ENCODE measurements at regions not wholly inside any gene's neighbourhood (a gene's known extent, or its start where the extent isn't known, plus 50 kb on each side); places are given as distances from the start of the nearest gene placed in this dataset.

DNA sequence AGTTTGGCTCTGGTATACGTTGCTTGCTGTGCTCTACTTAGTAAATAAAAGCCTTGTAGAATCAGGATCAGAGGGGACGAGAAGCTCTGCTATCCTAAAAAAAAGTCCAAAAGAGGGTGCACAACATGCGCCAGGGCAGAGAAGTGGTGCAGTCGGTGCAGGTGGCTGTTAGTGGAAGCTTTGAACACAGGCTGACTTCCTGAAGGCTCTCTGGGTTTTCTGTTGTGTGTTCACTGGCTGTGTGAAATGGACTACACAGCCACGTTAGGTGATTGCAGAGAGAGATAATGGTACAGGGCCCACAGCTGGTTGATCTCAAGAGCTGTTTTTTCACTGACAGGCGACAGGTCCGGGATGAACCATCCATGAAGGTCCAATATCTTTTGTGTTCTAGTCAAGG lies 167.4 kb downstream of the TMEM167A start:
- no peak for FAIRE-seq
- no peak overlapping the region for H2BK15ac ChIP-seq (ENCODE audit: low read length)

More for the DNA sequence above, 167.4 kb downstream of the TMEM167A start:
- no peak for DNase-seq (ENCODE audit: low read depth in 1 of 2, low spot score in 2 of 2)
- CTCF ChIA-PET (ENCODE audit: partially characterized antibody), result interaction anchor here (0.9 kb wide), 1 partner anchor 14 kb away, joined by 3 read pairs; no protein-coding TSS in a partner anchor
- Histone ChIP-seq H4K8ac (ENCODE audit: extremely low read depth, insufficient read depth, low read length) (no peak overlapping the region), H2AFZ (ENCODE audit: low read length) (no peak overlapping the region), H2BK20ac (ENCODE audit: low read length) (no peak overlapping the region), H3K14ac (ENCODE audit: insufficient read length) (no peak overlapping the region), H3K9me3 (ENCODE audit: insufficient read depth in 2 of 2, low read depth in 1 of 2, low read length in 1 of 2) (no peaks in the 10 kb centered on the region), H3K56ac (replicated peaks; ENCODE audit: insufficient read length, low read depth, low read length) (no peak overlapping the region), H3K4me3 (ENCODE audit: extremely low read depth in 1 of 4, insufficient read depth in 2 of 4, low read depth in 3 of 4, low read length in 4 of 4) (no peak overlapping the region), H4K91ac (replicated peaks; ENCODE audit: insufficient read length, low read length) (no peak overlapping the region), H2BK12ac (ENCODE audit: low read depth, low read length) (no peak overlapping the region), H3K27me3 (replicated peaks in 1 of 4; ENCODE audit: control insufficient read depth in 3 of 4, extremely low read depth in 1 of 4, insufficient read depth in 3 of 4, low read length in 3 of 4) (no peaks in the 10 kb centered on the region), H2AK5ac (ENCODE audit: low read depth, low read length) (no peak overlapping the region), H3K79me1 (ENCODE audit: low read depth, low read length) (no peaks in the 10 kb centered on the region), H2BK120ac (replicated peaks; ENCODE audit: low read depth, low read length) (no peak overlapping the region), H4K20me1 (replicated peaks in 1 of 2; ENCODE audit: control insufficient read depth in 1 of 2, insufficient read depth in 2 of 2, low read length in 2 of 2) (no peaks in the 10 kb centered on the region), H3K23ac (ENCODE audit: insufficient read length) (no peak overlapping the region), H3K9ac (replicated peaks in 1 of 4; ENCODE audit: extremely low read depth in 1 of 4, low read depth in 3 of 4, low read length in 3 of 4) (no peak overlapping the region), H3K4me1 (replicated peaks in 1 of 4; ENCODE audit: control insufficient read depth in 3 of 4, insufficient read depth in 4 of 4, low read length in 3 of 4) (no peaks in the 10 kb centered on the region), H3K18ac (ENCODE audit: extremely low read depth, low read length) (no peak overlapping the region), H4K5ac (ENCODE audit: insufficient read length, low read depth, low read length) (no peak overlapping the region), H3K79me2 (ENCODE audit: control insufficient read depth in 1 of 2, insufficient read depth in 2 of 2, low read length in 2 of 2) (no peaks in the 10 kb centered on the region), H3K4me2 (ENCODE audit: insufficient read depth in 1 of 2, low read depth in 2 of 2, low read length in 2 of 2) (no peak overlapping the region), H3K23me2 (ENCODE audit: low read depth, low read length) (no peaks in the 10 kb centered on the region), H3K27ac (ENCODE audit: low read depth, low read length) (no peak overlapping the region), H2BK5ac (ENCODE audit: low read depth, low read length) (no peak overlapping the region), H3K4ac (replicated peaks; ENCODE audit: insufficient read length, low read depth, low read length) (no peak overlapping the region), H3K36me3 (ENCODE audit: control insufficient read depth in 2 of 4, insufficient read depth in 4 of 4, low read length in 3 of 4) (no peaks in the 10 kb centered on the region)
- TF ChIP-seq EZH2 (IDR thresholded peaks at IDR 0.05; ENCODE audit: low read depth, low read length, severe bottlenecking) (no peak), NRF1 (IDR thresholded peaks at IDR 0.05; ENCODE audit: low read depth, low read length) (no peak)
- POLR2A ChIA-PET (ENCODE audit: partially characterized antibody), result interaction anchor here (1.1 kb wide), 1 partner anchor 635 kb away, joined by 3 read pairs; no protein-coding TSS in a partner anchor
- 86% methylated on average over 7 of the region's 7 CpGs; no CpG with 5 or more reads in 1 of the 2 experiments for WGBS, 2 experiments (ENCODE audit: extremely low coverage in 1 of 2, insufficient coverage in 1 of 2, insufficient read length in 1 of 2, insufficient replicate concordance in 2 of 2, low coverage in 1 of 2, low lambda C conversion rate in 2 of 2, missing lambda C conversion rate in 1 of 2)

All from H1 (cell line).